Ureter (tissue), 1 donor: ENCODE measurements at regions not wholly inside any gene's neighbourhood (a gene's known extent, or its start where the extent isn't known, plus 50 kb on each side); places are given as distances from the start of the nearest gene placed in this dataset.
"Not testable (repeated sequence)": the region's sequence is repeated elsewhere in the genome, so short reads cannot be mapped to it uniquely, and the experiment has no call there.

Source experiments
- DNase-seq: peaks from one replicate; pipeline ENCODE4 v3.0.0-alpha.2; 2020; ENCODE audit warnings: low spot score
- donor health status: DM: yes; HTN: yes; CAD: no.

DNA sequence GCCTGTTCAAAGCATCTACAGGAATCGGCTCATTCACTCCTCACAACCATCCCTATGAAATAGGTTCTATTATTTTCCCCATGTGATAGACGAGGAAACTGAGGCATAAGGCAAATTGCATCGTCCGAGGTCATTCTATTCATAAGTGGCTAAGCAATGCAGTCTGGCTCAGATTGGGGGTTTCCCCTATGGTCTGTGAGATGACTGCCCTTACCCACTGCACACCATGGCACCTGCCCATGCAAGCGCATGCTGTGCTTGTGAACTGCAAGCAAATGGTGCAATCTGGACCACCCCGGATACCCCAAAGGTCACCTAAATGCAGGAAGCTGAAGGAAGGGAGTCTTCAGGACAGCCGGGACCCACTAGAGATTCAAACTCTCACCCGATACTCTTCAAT, 123.4 kb upstream of the SOD1 start:
- DNase-seq: no peak

- no peak for DNase-seq
Measured at GRCh38 chr21:31531967-31532366, 127.5 kb upstream of the SOD1 start.

- no peak for DNase-seq
Measured at GRCh38 chr21:31530897-31531705, 128.4 kb upstream of the SOD1 start.

DNA sequence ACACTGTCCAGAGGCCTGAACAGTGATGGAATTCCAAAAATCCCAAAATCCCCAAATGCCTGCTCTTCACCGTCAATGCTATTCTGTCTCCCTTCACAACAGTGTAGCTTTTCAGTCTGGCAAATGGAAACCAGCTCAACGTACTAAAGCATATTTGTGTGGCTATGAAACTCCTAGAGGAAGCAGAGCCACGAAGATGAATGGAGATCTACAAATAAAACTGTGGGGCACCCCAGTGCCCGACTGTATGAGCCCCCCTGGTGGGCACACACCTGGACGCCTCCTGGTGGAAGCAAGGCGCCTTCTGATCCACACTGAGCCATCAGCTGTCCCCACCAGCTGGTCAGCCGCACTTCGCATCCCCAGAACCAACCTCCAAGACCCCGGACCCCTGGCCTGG, 129.1 kb upstream of the SOD1 start:
- DNase-seq: no peak

DNA sequence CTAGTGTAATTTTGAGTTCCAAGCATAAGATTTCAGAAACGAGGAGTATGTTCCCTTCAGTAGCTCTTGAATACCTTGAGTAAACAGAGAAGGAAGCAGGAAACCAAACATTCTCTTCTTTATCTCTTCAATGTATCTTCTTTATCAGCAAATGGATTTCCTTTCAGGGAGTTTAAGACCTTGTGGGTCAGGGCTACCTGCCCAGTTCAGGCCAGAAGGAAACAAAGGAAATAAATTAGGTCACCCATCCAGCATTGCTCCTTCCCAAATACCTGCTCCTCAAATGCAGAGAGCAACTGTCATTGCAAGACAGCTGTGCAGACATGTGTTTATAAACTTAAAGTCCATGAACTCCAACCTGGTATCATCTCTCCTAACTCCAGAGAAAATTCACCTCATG, 130.1 kb upstream of the SOD1 start:
- no peak for DNase-seq

DNA sequence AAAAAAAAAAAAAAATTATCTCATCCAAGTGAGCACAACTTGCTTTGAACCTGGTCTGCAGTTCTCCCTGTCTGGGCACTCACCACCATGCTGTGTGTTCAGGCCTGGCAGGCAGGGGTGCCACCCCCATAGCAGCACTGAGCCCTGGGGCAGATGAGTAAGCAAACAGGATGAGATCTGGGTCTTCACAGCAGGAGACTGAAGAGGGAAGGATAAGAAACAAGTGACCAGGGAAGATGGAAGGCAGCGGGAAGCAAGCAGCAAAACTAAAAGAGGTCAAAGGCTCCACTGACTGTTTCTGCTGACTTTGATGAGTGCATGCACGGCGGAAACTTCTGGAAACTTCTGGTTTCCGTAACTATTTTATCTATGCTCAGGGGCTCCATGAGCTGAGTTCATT, 133.5 kb upstream of the SOD1 start:
- DNase-seq: no peak

DNA sequence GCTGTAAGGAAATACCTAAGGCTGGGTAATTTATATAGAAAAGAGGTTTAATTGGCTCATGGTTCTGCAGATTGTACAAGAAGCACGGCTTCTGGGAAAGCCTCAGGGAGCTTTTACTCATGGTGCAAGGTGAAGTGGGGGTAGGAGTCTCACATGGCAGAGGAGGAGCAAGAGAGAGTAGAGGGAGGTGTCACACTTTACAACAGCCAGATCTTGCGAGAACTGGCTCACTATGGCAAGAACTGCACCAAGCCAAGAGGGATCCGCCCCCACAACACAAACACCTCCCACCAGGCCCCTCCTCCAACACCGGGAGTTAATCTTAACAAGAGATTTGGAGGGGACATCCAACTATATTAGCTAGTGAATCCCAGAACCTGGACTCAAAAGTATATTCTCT, 135.4 kb upstream of the SOD1 start:
- DNase-seq: no peak

- DNase-seq: no peak
Measured at GRCh38 chr21:31521515-31521914, 138.0 kb upstream of the SOD1 start.

DNA sequence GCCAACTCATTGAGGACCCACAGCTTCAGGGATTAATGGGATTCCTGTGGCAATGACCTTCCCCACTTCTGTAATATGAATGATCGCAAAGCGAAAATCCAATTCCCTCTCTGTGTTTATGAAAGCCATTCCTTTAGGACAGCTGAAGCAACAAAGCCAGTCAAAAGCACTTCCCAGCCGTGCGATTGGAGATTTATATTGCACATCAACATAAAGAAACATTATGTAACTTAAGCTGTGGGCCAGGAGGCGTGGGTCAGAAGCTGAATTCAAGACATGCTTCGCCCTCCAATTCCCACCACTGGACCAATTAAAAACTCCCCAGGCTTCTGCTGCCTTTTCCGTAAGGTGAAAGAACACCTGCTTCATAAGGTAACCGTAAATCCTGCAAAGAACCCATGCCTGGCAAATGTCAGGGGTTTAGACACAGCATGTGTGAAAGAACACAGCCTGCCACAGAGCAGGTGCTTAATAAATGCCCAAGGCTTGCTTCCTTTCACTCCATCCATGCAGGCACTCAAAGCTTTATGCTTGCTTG, 138.9 kb upstream of the SOD1 start:
- no peak for DNase-seq

DNA sequence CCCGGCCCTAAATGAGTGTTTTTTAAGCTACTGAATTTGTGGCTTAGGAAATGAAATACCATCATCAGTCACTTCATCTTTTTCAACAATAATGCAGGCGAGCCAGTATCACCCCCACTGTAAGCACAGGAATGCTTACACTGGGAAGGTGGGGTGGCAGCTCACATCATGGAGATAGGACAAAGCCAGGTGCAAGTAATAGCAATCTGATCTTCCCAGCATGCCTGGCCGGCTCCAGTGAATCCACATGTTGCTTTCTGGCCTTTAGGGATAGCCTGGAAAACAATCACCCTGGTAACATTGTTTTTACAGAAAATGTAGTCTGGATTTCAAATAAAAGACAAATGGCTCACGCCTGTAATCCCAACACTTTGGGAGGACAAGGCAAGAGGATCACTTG, 140.9 kb upstream of the SOD1 start:
- DNase-seq: no peak

GRCh38 chr21:31517664-31518414, 141.7 kb upstream of the SOD1 start:
- no peak for DNase-seq

- no peak for DNase-seq
Measured at GRCh38 chr21:31515253-31515652, 144.2 kb upstream of the SOD1 start.

DNA sequence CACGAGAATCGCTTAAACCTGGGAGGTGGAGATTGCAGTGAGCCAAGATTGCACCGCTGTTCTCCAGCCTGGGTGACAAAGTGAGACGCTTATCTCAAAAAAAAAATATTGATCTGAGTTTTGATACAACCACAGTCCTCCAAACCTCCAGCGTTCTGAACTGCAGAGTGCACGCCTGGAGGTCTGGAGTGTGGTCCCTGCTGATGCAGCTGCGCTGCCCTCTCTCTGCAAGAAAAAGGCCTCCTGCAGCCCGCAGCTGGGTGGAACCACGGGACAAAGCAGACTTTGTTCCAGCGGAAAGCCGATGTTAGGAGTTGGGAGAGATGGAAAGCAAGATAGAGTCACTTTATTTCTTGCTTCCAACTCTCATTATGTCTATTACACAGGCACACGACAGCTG, 144.9 kb upstream of the SOD1 start:
- DNase-seq: no peak

- DNase-seq: not testable (repeated sequence)
Measured at GRCh38 chr21:31513541-31513940, 146.0 kb upstream of the SOD1 start.

DNA sequence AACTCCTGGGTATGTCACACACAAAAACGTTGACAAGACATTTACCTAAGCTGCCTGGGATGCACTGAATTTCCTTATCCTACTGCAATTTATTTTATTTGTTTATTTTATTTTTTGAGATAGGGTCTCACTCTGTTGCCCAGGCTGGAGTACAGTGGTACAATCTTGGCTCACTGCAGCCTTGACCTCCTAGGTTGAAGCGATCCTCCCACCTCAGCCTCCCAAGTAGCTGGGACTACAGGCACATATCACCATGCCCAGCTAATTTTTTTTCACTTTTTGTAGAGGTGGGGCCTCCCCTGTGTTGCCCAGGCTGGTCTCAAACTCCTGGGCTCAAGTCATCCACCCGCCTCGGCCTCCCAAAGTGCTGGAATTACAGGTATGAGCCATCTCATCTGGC, 147.5 kb upstream of the SOD1 start:
- DNase-seq: not testable (repeated sequence)

DNA sequence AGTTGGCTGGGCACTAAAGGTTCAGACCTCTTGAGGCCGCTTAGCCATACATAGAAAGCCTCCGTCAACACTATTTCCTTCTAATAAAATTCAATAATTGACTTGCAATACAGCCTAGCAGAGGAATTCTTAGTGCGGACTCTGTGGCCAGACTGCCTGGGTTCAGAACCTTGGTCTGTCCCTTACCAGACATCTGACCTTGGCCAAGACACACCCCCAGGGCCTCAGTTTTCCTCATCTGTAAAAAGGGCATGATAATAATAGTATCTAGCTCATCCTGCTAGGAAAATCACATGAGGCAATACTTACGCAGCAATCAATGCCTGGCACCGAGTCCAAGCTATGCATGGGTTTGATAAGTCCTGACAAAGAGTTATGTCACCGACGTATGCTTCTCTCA, 148.2 kb upstream of the SOD1 start:
- no peak for DNase-seq

- no peak for DNase-seq
Measured at GRCh38 chr21:31509194-31510017, 150.1 kb upstream of the SOD1 start.

GRCh38 chr21:31505975-31506374, 153.5 kb upstream of the SOD1 start:
- no peak for DNase-seq

DNA sequence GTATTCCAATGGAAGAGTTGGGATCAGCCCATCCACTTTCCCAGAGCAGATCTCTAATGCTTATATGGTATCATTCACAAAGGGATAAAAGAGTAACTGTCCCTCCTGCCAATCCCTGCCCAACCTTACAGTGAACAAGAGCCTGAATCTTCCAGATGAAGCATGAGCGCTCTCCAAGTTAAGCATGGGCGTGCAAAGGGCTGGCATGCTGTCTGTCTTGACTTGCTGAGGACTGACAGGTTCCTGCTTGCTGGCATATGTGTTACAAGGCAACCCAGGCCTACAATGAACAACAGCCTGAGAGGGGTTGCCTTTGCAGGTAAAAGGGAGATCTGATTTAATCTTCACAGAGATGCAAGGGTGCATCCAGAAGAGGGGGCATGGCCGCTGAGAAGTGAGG, 155.6 kb upstream of the SOD1 start:
- peak; percentile 64 for DNase-seq

DNA sequence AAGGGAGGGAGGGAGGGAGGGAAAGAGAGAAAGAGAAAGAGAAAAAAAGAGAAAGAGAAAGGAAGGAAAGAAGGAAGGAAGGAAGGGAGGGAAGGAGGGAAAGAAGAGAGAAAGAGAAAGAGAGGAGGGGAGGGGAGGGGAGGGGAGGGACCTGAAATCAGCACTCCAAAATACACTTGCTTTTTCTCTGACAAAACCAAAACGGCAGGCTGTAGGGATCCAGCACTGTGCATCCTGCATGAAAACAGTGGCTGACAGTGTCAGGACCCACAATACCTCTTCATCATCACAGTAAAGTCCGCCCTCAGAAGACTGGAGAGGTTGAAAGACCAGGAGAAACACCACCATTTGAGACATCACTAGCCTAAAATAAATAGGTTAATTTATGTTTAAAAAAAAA, 156.0 kb upstream of the SOD1 start:
- DNase-seq: no peak

- DNase-seq: no peak
Measured at GRCh38 chr21:31502537-31503143, 156.9 kb upstream of the SOD1 start.

- DNase-seq: no peak
Measured at GRCh38 chr21:31501926-31502325, 157.6 kb upstream of the SOD1 start.
